Ascending aorta (tissue), 2 donors: ENCODE measurements at regions not wholly inside any gene's neighbourhood (a gene's known extent, or its start where the extent isn't known, plus 50 kb on each side); places are given as distances from the start of the nearest gene placed in this dataset.

Source experiments
- DNase-seq, 2 donors: peaks; one replicate each; pipeline ENCODE4 v3.0.0-alpha.2; 2019; ENCODE audit warnings: low spot score in 2 of 2
- H3K27ac ChIP-seq, 2 donors: fragments of 200-600 bp; sonication (generic); one replicate each; pipeline ENCODE4 v1.5.1; 2016 to 2017; ENCODE audit warnings: mild to moderate bottlenecking in 1 of 2
- H3K27me3 ChIP-seq: fragments of 200-600 bp; sonication (generic); one replicate; pipeline ENCODE4 v1.5.1; 2017
- H3K36me3 ChIP-seq, 2 donors: fragments of 200-600 bp; sonication (generic); one replicate each; pipeline ENCODE4 v1.5.1; 2016
- H3K4me1 ChIP-seq, 2 donors: fragments of 200-600 bp; sonication (generic); one replicate each; pipeline ENCODE4 v1.5.1; 2016 to 2017; ENCODE audit warnings: mild to moderate bottlenecking in 1 of 2
- H3K4me3 ChIP-seq, 2 donors: fragments of 200-600 bp; sonication (generic); one replicate each; pipeline ENCODE4 v1.5.1; 2016 to 2017; ENCODE audit warnings: mild to moderate bottlenecking in 1 of 2
- H3K9me3 ChIP-seq, 2 donors: fragments of 200-600 bp; sonication (generic); one replicate each; pipeline ENCODE4 v1.5.1; 2016
- CTCF ChIP-seq, 3 experiments: fragments of 200-600 bp in 2 of 3; fragments of 450-650 bp in 1 of 3; sonication (generic) in 2 of 3; IDR thresholded peaks; one replicate each; pipeline ENCODE4 v1.5.1; 2016 to 2019; ENCODE audit warnings: antibody characterized with exemption in 3 of 3, mild to moderate bottlenecking in 1 of 3, moderate library complexity in 1 of 3
- intact Hi-C: fragments of 100-400 bp; cut with DNase I; formaldehyde crosslinking; loops from one replicate; pipeline ENCODE4 v1.15.1; 2023

- intact Hi-C loops, result no loop called here
- no peak for DNase-seq
- H3K27me3 ChIP-seq, result no peaks in the 10 kb centered on the region
These were observed 465.9 kb downstream of the CDH9 start for GRCh38 chr5:26572480-26572879.

GRCh38 chr5:26569929-26570258, 468.5 kb downstream of the CDH9 start:
- no peak overlapping the region for H3K4me3 ChIP-seq
- no peak for TF ChIP-seq CTCF (IDR thresholded peaks at IDR 0.05)
- H3K9me3 ChIP-seq, result no peaks in the 10 kb centered on the region
- no peaks in the 10 kb centered on the region for H3K4me1 ChIP-seq
- intact Hi-C loops, result no loop called here
- DNase-seq, result peak in 1 of 2 donors; percentile 60
- no peaks in the 10 kb centered on the region for H3K36me3 ChIP-seq
- H3K27ac ChIP-seq, result no peak overlapping the region
- H3K27me3 ChIP-seq, result no peaks in the 10 kb centered on the region

More at GRCh38 chr5:26572480-26572879, 465.9 kb downstream of the CDH9 start:
- Histone ChIP-seq H3K4me1 (no peaks in the 10 kb centered on the region), H3K36me3 (no peaks in the 10 kb centered on the region), H3K4me3 (no peak overlapping the region), H3K9me3 (no peaks in the 10 kb centered on the region), H3K27ac (no peak overlapping the region)
- no peak for TF ChIP-seq CTCF (IDR thresholded peaks at IDR 0.05)

- H3K36me3 ChIP-seq, result no peaks in the 10 kb centered on the region
- no peaks in the 10 kb centered on the region for H3K27me3 ChIP-seq
- no peak overlapping the region for H3K27ac ChIP-seq
- H3K9me3 ChIP-seq, result no peaks in the 10 kb centered on the region
- intact Hi-C loops, result no loop called here
- no peak for TF ChIP-seq CTCF (IDR thresholded peaks at IDR 0.05)
- H3K4me3 ChIP-seq, result no peak overlapping the region
- DNase-seq, result no peak
- H3K4me1 ChIP-seq, result no peaks in the 10 kb centered on the region
These were observed 469.0 kb downstream of the CDH9 start for GRCh38 chr5:26569241-26569928.

GRCh38 chr5:26568316-26568715, 470.1 kb downstream of the CDH9 start:
- H3K9me3 ChIP-seq, result no peaks in the 10 kb centered on the region
- DNase-seq, result no peak
- no peaks in the 10 kb centered on the region for H3K27me3 ChIP-seq
- no peak for TF ChIP-seq CTCF (IDR thresholded peaks at IDR 0.05)
- no peak overlapping the region for H3K27ac ChIP-seq
- no peaks in the 10 kb centered on the region for H3K36me3 ChIP-seq
- no peak overlapping the region for H3K4me3 ChIP-seq
- H3K4me1 ChIP-seq, result no peaks in the 10 kb centered on the region
- intact Hi-C loops, result no loop called here

GRCh38 chr5:26563979-26564378, 474.4 kb downstream of the CDH9 start:
- Histone ChIP-seq H3K4me1 (no peaks in the 10 kb centered on the region), H3K36me3 (no peaks in the 10 kb centered on the region), H3K4me3 (no peak overlapping the region), H3K9me3 (no peaks in the 10 kb centered on the region), H3K27ac (no peak overlapping the region), H3K27me3 (no peaks in the 10 kb centered on the region)
- intact Hi-C loops, result no loop called here
- DNase-seq, result no peak
- no peak for TF ChIP-seq CTCF (IDR thresholded peaks at IDR 0.05)

- no peak for DNase-seq
- Histone ChIP-seq H3K4me3 (no peak overlapping the region), H3K9me3 (no peaks in the 10 kb centered on the region), H3K4me1 (no peaks in the 10 kb centered on the region), H3K27ac (no peak overlapping the region), H3K36me3 (no peaks in the 10 kb centered on the region), H3K27me3 (no peaks in the 10 kb centered on the region)
- no peak for TF ChIP-seq CTCF (IDR thresholded peaks at IDR 0.05)
- intact Hi-C loops, result no loop called here
These were observed 485.3 kb downstream of the CDH9 start for GRCh38 chr5:26553079-26553478.
